A673 (cell line): ENCODE measurements at regions not wholly inside any gene's neighbourhood (a gene's known extent, or its start where the extent isn't known, plus 50 kb on each side); places are given as distances from the start of the nearest gene placed in this dataset.

Source experiments
- BruUV-seq: library from RNA; stranded (reverse); fragments of 400-500 nt; replicated peaks from 2 replicates; lab custom pipeline; 2021; lab: Mats Ljungman, UMichigan
- CTCF ChIA-PET: fragments of 300-600 bp; sonication (Branson Sonifier 250); formaldehyde crosslinking; loops from one replicate; lab custom pipeline; 2022; ENCODE audit warnings: antibody characterized with exemption; lab: Charles Lee
- POLR2A ChIA-PET: fragments of 300-600 bp; sonication (Branson Sonifier 250); formaldehyde crosslinking; loops from one replicate; lab custom pipeline; 2022; ENCODE audit warnings: antibody characterized with exemption; ENCODE audit not compliant: low non-redundant PET; lab: Charles Lee
- DNase-seq: peaks from one replicate; pipeline ENCODE4 v3.0.0-alpha.2; 2015; ENCODE audit warnings: low spot score
- H3K27ac ChIP-seq: fragments of 200-600 bp; sonication (generic); 2 replicates; pipeline ENCODE4 v1.5.1; 2016; ENCODE audit warnings: mixed run types, low read depth, mild to moderate bottlenecking, mixed read lengths, antibody characterized with exemption, low read length; ENCODE audit not compliant: poor library complexity, severe bottlenecking
- H3K27me3 ChIP-seq: fragments of 200-600 bp; sonication (generic); replicated peaks from 2 replicates; pipeline ENCODE4 v1.6.1; 2017; ENCODE audit warnings: mixed run types, low read depth, mild to moderate bottlenecking, mixed read lengths, antibody characterized with exemption, low read length; ENCODE audit not compliant: insufficient read depth, poor library complexity
- H3K36me3 ChIP-seq: fragments of 200-600 bp; sonication (generic); 2 replicates; pipeline ENCODE4 v1.6.1; 2016; ENCODE audit warnings: mixed run types, mild to moderate bottlenecking, mixed read lengths, antibody characterized with exemption, low read length; ENCODE audit not compliant: insufficient read depth, poor library complexity, severe bottlenecking
- H3K4me1 ChIP-seq: fragments of 200-600 bp; sonication (generic); 2 replicates; pipeline ENCODE4 v1.6.1; 2017; ENCODE audit warnings: mixed run types, mild to moderate bottlenecking, mixed read lengths, antibody characterized with exemption, low read length; ENCODE audit not compliant: insufficient read depth, poor library complexity, severe bottlenecking
- H3K4me3 ChIP-seq: fragments of 200-600 bp; sonication (generic); 2 replicates; pipeline ENCODE4 v1.5.1; 2016; ENCODE audit warnings: low read depth, mixed run types, mild to moderate bottlenecking, mixed read lengths, low read length; ENCODE audit not compliant: poor library complexity, severe bottlenecking
- H3K9me3 ChIP-seq: fragments of 200-600 bp; sonication (generic); 2 replicates; pipeline ENCODE4 v1.6.1; 2016; ENCODE audit warnings: mixed run types, low read depth, mild to moderate bottlenecking, mixed read lengths, antibody characterized with exemption, low read length; ENCODE audit not compliant: poor library complexity, severe bottlenecking
- EZH2 ChIP-seq: fragments of 200-600 bp; sonication (generic); IDR thresholded peaks from 2 replicates; pipeline ENCODE4 v1.6.1; 2017; ENCODE audit warnings: borderline replicate concordance, low read depth, mild to moderate bottlenecking, mixed read lengths, antibody characterized with exemption, low read length; ENCODE audit not compliant: poor library complexity, severe bottlenecking
- intact Hi-C: fragments of 100-400 bp; cut with micrococcal nuclease; formaldehyde crosslinking; loops from one replicate; pipeline ENCODE4 v1.10.0; 2022; ENCODE audit not compliant: unreplicated experiment
- TF ChIP-seq, protein P1 (sequence below): fragments of 300-800, 200-600 bp; sonication (generic); conservative IDR thresholded peaks from 2 replicates; pipeline ENCODE4 v1.5.1; 2017; ENCODE audit warnings: low read depth, mild to moderate bottlenecking, antibody characterized with exemption, low read length, moderate library complexity, mixed read lengths

GRCh38 chr1:118828038-118828437 is 160.1 kb downstream of the TBX15 start:
- no peaks in the 10 kb centered on the region for H3K36me3 ChIP-seq
- intact Hi-C loops: no loop called here
- H3K4me1 ChIP-seq: peaks cover 3% of the 10 kb centered on the region
- no peak overlapping the region for H3K27ac ChIP-seq
- no peaks in the 10 kb centered on the region for H3K27me3 ChIP-seq
- DNase-seq: no peak
- CTCF ChIA-PET: no interaction called here
- TF ChIP-seq, protein P1, sequence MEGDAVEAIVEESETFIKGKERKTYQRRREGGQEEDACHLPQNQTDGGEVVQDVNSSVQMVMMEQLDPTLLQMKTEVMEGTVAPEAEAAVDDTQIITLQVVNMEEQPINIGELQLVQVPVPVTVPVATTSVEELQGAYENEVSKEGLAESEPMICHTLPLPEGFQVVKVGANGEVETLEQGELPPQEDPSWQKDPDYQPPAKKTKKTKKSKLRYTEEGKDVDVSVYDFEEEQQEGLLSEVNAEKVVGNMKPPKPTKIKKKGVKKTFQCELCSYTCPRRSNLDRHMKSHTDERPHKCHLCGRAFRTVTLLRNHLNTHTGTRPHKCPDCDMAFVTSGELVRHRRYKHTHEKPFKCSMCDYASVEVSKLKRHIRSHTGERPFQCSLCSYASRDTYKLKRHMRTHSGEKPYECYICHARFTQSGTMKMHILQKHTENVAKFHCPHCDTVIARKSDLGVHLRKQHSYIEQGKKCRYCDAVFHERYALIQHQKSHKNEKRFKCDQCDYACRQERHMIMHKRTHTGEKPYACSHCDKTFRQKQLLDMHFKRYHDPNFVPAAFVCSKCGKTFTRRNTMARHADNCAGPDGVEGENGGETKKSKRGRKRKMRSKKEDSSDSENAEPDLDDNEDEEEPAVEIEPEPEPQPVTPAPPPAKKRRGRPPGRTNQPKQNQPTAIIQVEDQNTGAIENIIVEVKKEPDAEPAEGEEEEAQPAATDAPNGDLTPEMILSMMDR: no peak
- TF ChIP-seq EZH2: no peak
- no TSS peak for BruUV-seq
- H3K9me3 ChIP-seq: no peaks in the 10 kb centered on the region
- POLR2A ChIA-PET: no interaction called here
- no peak overlapping the region for H3K4me3 ChIP-seq

DNA sequence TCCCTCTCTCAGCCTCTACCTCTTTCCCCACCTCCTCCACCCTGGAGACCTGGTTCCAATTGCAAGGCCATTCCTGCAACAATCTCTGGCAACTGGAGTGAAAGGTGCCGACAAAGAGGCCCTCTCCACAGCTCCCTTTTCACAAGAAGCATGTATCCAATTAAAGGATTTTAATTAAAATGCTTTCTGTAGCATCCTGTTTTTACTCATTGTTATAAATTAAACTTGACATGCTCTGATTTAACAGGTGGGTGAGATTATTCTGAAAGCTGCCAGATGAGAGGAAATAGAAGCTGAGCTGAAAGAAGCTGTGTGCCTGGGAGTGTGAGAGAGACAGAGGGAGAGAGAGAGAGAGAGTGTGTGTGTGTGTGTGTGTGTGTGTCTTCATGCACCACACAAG is 160.5 kb downstream of the TBX15 start:
- H3K4me1 ChIP-seq: peaks cover 3% of the 10 kb centered on the region
- peak; percentile 28 for DNase-seq
- no peak overlapping the region for H3K4me3 ChIP-seq
- intact Hi-C loops: no loop called here
- no peaks in the 10 kb centered on the region for H3K27me3 ChIP-seq
- no peaks in the 10 kb centered on the region for H3K9me3 ChIP-seq
- H3K36me3 ChIP-seq: no peaks in the 10 kb centered on the region
- no TSS peak for BruUV-seq
- no peak overlapping the region for H3K27ac ChIP-seq
- no peak for TF ChIP-seq EZH2
- TF ChIP-seq, protein P1: no peak
- CTCF ChIA-PET: no interaction called here
- POLR2A ChIA-PET: no interaction called here

DNA sequence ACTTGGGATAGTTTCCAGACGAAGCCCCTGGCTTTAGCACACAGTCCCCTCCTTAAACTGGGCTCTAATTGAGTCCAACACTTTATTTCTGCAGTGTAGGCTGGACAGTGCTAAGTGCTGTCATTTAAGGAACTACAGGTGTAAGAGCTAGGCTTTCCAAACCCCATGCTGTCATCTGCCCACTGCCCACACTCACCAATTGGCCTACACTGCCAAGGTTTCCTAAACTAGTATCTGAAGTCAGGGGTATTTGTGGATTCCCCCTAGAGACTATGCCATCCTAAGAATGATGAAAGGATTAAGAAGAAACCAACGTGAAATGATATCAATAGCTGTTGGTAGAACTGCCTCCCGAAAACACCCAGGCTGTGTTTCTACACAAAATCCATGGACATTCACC is 160.9 kb downstream of the TBX15 start:
- Histone ChIP-seq H3K27me3 (no peaks in the 10 kb centered on the region), H3K9me3 (no peaks in the 10 kb centered on the region), H3K4me3 (no peak overlapping the region), H3K27ac (no peak overlapping the region), H3K36me3 (no peaks in the 10 kb centered on the region), H3K4me1 (peaks cover 3% of the 10 kb centered on the region)
- no peak for TF ChIP-seq EZH2
- TF ChIP-seq, protein P1: no peak
- no peak for DNase-seq
- CTCF ChIA-PET: no interaction called here
- no TSS peak for BruUV-seq
- intact Hi-C loops: no loop called here
- POLR2A ChIA-PET: no interaction called here
